ENCODE measurements at regions not wholly inside any gene's neighbourhood (a gene's known extent, or its start where the extent isn't known, plus 50 kb on each side); places are given as distances from the start of the nearest gene placed in this dataset.
A peak's percentile ranks its signal among the peaks of the same experiment; 100 is the strongest.
"Not testable (repeated sequence)": the region's sequence is repeated elsewhere in the genome, so short reads cannot be mapped to it uniquely, and the experiment has no call there.

DNA sequence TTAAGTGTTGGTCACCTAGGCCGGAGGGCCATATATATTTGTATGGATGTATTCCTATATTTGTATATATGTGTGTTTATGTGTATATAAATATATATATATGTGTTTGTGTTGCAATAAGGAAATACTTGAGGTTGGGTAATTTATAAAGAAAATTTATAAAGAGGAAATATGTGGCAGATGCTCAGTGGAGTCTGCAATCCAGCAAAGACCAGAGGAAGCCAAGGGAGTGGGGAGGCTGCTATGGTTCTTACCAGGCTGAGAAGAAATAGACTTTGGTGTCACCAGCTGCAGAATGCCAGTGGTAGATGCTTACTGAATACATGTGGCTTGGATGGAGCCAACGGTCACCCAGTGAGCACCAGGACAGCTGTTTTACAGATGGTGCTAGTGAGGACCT is 97.4 kb upstream of the ELOVL5 start:
- no peak for DNase-seq (ENCODE audit: low spot score)

- DNase-seq (ENCODE audit: low spot score): peak; percentile 65
These were observed 93.0 kb upstream of the ELOVL5 start for GRCh38 chr6:53441761-53442160.

DNA sequence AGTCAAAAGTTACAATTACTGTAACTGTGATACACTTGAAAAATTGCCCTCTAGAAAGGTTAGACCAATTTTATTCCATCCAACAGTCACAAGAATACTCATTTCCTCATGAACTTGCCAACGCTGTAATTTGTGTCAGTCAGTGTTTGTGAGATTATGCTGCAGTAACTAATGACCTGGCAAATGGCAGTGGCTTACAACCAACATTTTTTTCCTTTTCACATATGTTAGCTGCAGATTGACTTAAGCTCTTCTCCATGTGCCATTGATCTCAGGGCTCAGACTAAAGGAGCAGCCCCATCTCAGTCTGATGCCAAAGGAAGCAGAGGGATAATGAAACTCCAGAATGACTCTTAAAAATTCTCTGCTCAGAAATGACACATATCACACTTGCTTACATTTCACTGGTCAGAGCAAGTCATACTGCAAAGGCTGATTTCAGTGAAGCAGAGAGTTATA is 92.3 kb upstream of the ELOVL5 start:
- no peak for DNase-seq (ENCODE audit: low spot score)

- no peak for DNase-seq (ENCODE audit: low spot score)
These were observed 91.7 kb upstream of the ELOVL5 start for GRCh38 chr6:53440336-53440945.

- peak; percentile 61 for DNase-seq (ENCODE audit: low spot score)
These were observed 90.8 kb upstream of the ELOVL5 start for GRCh38 chr6:53439556-53439955.

DNA sequence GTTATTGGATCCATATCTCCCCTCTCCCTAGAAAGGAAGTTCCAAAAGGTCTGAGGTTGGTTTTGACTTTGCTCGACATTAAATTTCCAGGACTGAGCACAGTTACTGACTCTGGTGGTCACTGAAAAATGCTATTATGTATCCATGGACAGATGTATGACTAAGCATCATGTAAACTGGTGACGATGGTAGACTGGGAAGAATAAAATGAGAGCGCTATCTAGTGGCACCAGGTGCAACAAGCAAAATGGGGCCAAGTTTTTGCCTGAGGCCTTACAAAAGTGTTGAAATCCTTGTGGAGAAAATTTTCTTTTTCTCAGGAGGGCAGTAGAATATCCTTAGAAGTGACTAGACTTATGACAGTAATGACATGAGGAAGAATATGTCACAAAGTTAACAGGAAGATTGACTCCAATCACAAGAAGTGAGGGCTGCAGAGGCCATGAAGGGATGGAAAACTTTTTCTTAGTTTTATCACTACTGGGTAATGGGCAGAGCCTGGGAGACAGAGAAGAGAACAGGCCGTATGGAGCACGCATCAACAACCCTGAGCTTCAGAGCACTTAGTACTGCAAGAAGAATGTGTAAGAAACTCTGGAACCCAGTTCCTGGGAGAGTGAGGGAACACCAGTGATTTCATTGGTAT is 88.9 kb upstream of the ELOVL5 start:
- DNase-seq (ENCODE audit: low spot score): peak; percentile 30

DNA sequence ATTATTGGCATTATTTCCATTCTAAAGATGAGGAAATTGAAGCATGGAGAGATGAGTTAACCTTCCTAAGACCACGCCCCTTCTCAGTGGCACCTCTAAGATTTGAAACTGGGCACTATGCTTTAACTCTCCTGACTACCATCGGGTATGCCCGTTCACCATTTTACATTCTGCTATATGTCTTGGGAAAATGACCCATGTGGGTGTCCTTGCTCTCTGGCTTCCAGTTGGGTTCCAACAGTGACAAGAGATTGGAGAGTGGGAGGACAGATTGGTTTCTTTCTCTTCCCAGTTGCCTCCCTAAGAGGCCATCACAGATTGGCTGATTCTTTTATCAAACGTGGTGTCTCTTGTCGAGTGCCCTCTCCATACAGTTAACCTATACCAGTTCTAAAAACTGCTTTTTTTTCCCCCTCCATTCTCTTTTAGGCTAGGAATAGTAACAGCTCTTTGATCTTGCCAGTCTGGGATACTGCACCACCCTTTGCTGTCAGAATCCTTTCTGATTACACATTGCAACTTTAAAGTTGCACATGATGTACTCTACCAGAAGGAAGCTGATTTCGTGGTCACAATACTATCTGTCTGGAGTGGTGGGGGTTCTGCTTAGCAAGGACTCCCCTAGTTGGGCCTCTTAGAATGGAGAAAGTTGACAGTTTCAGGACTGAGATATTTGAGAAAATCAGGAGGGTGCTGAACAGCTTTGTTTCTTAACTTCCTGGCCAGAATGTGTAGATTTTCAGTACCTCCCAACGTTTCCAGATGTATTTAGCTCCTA is 88.0 kb upstream of the ELOVL5 start:
- DNase-seq (ENCODE audit: low spot score): no peak

- DNase-seq (ENCODE audit: low spot score): no peak
These were observed 85.2 kb upstream of the ELOVL5 start for GRCh38 chr6:53433951-53434285.

DNA sequence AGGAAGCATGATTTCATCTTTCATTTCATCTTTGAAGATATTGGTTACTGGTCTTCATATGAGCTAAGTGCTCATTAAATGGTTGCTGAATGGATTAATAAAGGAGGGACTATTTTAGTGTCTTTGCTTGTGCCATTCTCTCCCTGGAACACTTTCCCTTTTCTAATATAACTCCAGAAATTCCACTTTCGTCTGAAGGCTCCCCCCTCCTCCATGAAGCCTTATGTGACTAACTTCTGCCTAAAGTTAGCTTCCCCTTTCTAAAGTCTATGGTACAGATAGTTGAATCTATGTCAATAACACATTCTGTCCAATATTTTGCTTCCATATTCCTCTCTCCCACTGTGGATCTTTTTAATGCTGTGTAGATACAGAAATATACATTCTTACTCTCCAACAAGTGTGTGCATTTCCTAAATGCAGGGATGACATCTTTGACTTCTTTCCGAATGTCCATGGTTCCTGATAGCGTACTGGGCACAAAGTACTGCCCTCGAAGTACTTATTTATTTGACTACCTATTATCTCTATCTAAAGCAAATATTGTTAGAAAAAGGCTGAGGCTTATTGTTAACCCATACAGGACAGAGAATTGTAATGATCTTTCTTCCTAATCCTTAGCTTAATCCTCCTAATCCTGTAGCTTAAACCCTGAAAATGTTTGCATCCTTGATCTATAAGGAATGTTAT is 84.7 kb upstream of the ELOVL5 start:
- DNase-seq (ENCODE audit: low spot score): no peak

GRCh38 chr6:53432318-53433161 is 83.8 kb upstream of the ELOVL5 start:
- peak; percentile 58 for DNase-seq (ENCODE audit: low spot score)

- DNase-seq (ENCODE audit: low spot score): no peak
These were observed 83.0 kb upstream of the ELOVL5 start for GRCh38 chr6:53431704-53432103.

GRCh38 chr6:53429401-53429800 is 80.7 kb upstream of the ELOVL5 start:
- DNase-seq (ENCODE audit: low spot score): no peak

GRCh38 chr6:53428886-53429285 is 80.1 kb upstream of the ELOVL5 start:
- DNase-seq (ENCODE audit: low spot score): no peak

DNA sequence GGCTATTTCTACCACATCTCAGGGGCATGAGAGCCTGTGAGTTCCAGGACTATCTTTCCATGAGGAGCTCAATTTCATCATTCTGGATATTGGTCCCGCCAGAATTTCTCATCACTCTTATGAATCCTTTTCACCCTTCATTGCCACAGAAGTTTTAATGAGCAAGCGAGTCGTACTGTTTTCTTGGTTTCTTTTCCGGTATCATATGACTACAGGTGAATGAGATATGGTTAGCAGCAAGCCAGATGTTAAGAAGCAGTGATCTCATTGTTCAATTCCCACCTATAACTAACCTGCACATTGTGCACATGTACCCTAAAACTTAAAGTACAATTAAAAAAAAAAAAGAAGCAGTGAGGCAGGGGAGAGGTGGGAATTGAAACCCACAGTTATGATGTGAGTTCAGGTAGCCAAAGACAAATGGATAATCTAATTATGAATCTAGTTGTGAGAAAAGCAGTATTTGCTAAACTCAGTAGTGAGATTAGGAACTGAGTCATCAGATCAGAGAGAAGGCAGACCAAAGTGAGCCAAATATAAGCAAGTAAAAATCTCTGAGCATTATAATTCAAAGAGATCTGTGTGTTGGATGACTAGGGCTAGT is 78.0 kb upstream of the ELOVL5 start:
- no peak for DNase-seq (ENCODE audit: low spot score)

GRCh38 chr6:53426117-53426516 is 77.4 kb upstream of the ELOVL5 start:
- DNase-seq (ENCODE audit: low spot score): no peak

DNA sequence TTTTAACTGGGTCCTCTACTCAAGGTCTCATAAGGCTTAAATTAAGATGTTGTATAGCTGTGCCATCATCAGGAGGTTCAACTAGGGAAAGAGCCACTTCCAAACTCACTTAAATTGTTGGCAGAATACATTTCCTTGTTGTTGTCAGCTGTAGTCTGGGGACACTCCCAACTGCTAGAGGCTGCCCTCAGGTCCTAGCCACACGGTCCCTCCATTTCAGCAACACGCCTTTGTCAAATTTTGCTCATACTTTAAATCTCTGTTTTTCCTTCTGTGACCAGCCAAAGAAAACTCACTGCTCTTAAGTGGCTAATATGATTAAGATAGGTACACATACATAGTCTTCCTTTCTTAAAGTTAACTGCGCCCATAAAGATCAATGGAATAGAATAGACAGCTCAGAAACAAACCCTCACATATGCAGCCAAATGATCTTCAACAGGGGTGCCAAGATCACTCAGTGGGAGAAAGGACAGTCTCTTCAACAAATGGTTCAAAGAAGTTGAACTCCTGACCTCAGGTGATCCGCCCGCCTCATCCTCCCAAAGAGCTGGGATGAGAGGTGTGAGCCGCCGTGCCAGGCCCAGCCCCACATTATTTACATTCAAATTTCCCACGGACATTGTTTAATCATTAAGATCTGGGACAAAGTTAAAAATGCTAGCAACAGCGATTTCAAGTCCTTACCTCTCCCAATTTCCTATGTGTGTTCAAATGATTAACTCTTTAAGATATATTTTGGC is 76.4 kb upstream of the ELOVL5 start:
- DNase-seq (ENCODE audit: low spot score): no peak

GRCh38 chr6:53424300-53424699 is 75.5 kb upstream of the ELOVL5 start:
- DNase-seq (ENCODE audit: low spot score): no peak

- not testable (repeated sequence) for DNase-seq (ENCODE audit: low spot score)
These were observed 74.8 kb upstream of the ELOVL5 start for GRCh38 chr6:53423560-53423959.

GRCh38 chr6:53419026-53419425 is 70.3 kb upstream of the ELOVL5 start:
- no peak for DNase-seq (ENCODE audit: low spot score)

DNA sequence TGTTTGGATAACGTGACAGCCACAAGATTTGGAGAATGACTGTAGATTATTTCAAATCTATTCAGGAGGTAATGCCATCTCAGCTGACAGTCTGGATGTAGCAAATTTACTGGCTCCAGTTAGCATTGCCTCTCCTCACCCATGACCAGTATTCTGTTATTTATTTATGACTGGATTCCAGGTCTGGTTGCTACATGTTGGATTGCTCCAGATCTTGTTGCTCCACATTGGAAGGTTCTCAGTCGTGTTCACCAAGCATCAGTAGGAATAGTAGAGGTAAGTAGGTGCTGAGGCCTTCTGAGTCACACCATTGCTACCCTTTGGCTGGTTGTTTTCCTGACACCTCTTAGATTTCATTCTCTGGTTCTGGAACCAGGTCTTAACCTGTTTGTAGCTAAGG is 69.5 kb upstream of the ELOVL5 start:
- DNase-seq (ENCODE audit: low spot score): no peak

DNA sequence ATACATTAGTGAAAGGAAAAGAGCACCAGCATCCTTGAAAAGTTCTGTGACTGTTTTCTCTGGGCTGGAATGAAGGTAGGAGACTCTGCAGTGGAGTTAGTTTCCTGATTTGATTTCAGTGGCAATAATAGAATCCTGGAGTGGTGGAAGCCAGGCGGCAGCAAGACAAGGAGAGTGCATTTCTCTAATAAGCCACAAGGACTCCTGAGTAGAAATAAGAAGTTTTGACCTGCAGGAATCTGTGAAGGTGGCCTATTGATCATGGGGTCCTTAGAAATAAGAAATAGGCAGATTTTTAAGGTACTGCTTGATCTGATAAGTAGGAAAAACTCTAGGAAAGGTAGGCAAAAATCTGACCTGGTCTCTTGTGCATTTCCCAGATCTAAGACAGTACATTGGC is 68.4 kb upstream of the ELOVL5 start:
- no peak for DNase-seq (ENCODE audit: low spot score)

Measured in GM03348 (cell line).